NCI-H2081 treated with DMSO at 0.1 percent for 48 hours (cell line): ENCODE measurements at regions not wholly inside any gene's neighbourhood (a gene's known extent, or its start where the extent isn't known, plus 50 kb on each side); places are given as distances from the start of the nearest gene placed in this dataset.
"Not testable (repeated sequence)": the region's sequence is repeated elsewhere in the genome, so short reads cannot be mapped to it uniquely, and the experiment has no call there.

ENCODE experiments used
- DNase-seq: peaks from one replicate; lab custom pipeline; 2025; lab: John Stamatoyannopoulos, UW

- no peak for DNase-seq
Observed at GRCh38 chr2:3115301-3116042, 262.1 kb downstream of the EIPR1 start.

- DNase-seq = no peak
Observed at GRCh38 chr2:3114406-3115185, 263.0 kb downstream of the EIPR1 start.

- no peak for DNase-seq
Observed at GRCh38 chr2:3113769-3114168, 263.8 kb downstream of the EIPR1 start.

GRCh38 chr2:3113122-3113521 is 264.5 kb downstream of the EIPR1 start:
- DNase-seq = no peak

GRCh38 chr2:3112553-3112952 is 265.1 kb downstream of the EIPR1 start:
- DNase-seq = no peak

- no peak for DNase-seq
Observed at GRCh38 chr2:3112131-3112530, 265.5 kb downstream of the EIPR1 start.

- no peak for DNase-seq
Observed at GRCh38 chr2:3110994-3111666, 266.5 kb downstream of the EIPR1 start.

GRCh38 chr2:3110555-3110954 is 267.1 kb downstream of the EIPR1 start:
- DNase-seq = no peak

GRCh38 chr2:3108710-3109702 is 268.6 kb downstream of the EIPR1 start:
- no peak for DNase-seq

- no peak for DNase-seq
Observed at GRCh38 chr2:3108105-3108504, 269.5 kb downstream of the EIPR1 start.

GRCh38 chr2:3107567-3107966 is 270.1 kb downstream of the EIPR1 start:
- no peak for DNase-seq

- DNase-seq = no peak
Observed at GRCh38 chr2:3105814-3106569, 271.6 kb downstream of the EIPR1 start.

GRCh38 chr2:3104958-3105813 is 272.4 kb downstream of the EIPR1 start:
- not testable (repeated sequence) for DNase-seq

- DNase-seq = no peak
Observed at GRCh38 chr2:3104261-3104660, 273.4 kb downstream of the EIPR1 start.

- no peak for DNase-seq
Observed at GRCh38 chr2:3102922-3103569, 274.6 kb downstream of the EIPR1 start.

- DNase-seq = no peak
Observed at GRCh38 chr2:3102081-3102921, 275.3 kb downstream of the EIPR1 start.

- DNase-seq = no peak
Observed at GRCh38 chr2:3101016-3101942, 276.3 kb downstream of the EIPR1 start.
